Endothelial cell of umbilical vein (primary cell): ENCODE measurements at regions not wholly inside any gene's neighbourhood (a gene's known extent, or its start where the extent isn't known, plus 50 kb on each side); places are given as distances from the start of the nearest gene placed in this dataset.

ENCODE experiments used
- BruUV-seq: library from RNA; stranded (reverse); fragments of 400-500 nt; replicated peaks from 2 replicates; lab custom pipeline; 2021; lab: Mats Ljungman, UMichigan
- CTCF ChIA-PET: fragments of 300-600, 350-600 bp; sonication (Branson Sonifier 250); formaldehyde crosslinking; loops from one replicate; lab custom pipeline; 2021; ENCODE audit warnings: antibody characterized with exemption, inconsistent platforms; lab: Charles Lee
- POLR2A ChIA-PET: fragments of 300-600, 350-600 bp; sonication (Branson Sonifier 250); formaldehyde crosslinking; loops from one replicate; lab custom pipeline; 2021; ENCODE audit warnings: antibody characterized with exemption, inconsistent platforms; lab: Charles Lee
- DNase-seq: peaks from one replicate; pipeline ENCODE4 v3.0.0-alpha.2; 2011; ENCODE audit warnings: low read depth, low spot score
- FAIRE-seq: peaks from 2 replicates; lab custom pipeline; 2011; peaks lifted over from hg19 to GRCh38; lab: Jason Lieb, UNC
- H2AFZ ChIP-seq: 2 replicates; pipeline ENCODE4 v1.6.0; 2012; ENCODE audit warnings: low read depth, low read length, control low read depth, inconsistent platforms
- H3K27ac ChIP-seq: 2 replicates; pipeline ENCODE4 v1.5.1; 2011; ENCODE audit warnings: low read depth, mild to moderate bottlenecking, control low read depth, low read length, moderate library complexity; ENCODE audit not compliant: insufficient read depth
- H3K27me3 ChIP-seq, 2 experiments: 2 replicates each; pipeline versions ENCODE4 v1.6.0 to v1.6.1; 2011; ENCODE audit warnings: low read length in 2 of 2, mixed read lengths in 1 of 2; ENCODE audit not compliant: control insufficient read depth in 2 of 2, insufficient read depth in 2 of 2
- H3K36me3 ChIP-seq, 2 experiments: 2 replicates in 1 of 2; 3 replicates in 1 of 2; pipeline ENCODE4 v1.5.1; 2011; ENCODE audit warnings: low read length in 2 of 2, mild to moderate bottlenecking in 1 of 2, moderate library complexity in 1 of 2; ENCODE audit not compliant: control insufficient read depth in 2 of 2, insufficient read depth in 2 of 2; ENCODE audit errors: extremely low read depth in 1 of 2
- H3K4me1 ChIP-seq: 3 replicates; pipeline ENCODE4 v1.5.1; 2011; ENCODE audit warnings: mild to moderate bottlenecking, low read length; ENCODE audit not compliant: control insufficient read depth, insufficient read depth; ENCODE audit errors: extremely low read depth
- H3K4me2 ChIP-seq: 2 replicates; pipeline ENCODE4 v1.6.1; 2011; ENCODE audit warnings: low read length, control low read depth, mixed read lengths; ENCODE audit not compliant: insufficient read depth
- H3K4me3 ChIP-seq, 3 experiments: fragments of 200-600 bp in 1 of 3; sonication (generic), shearing (Covaris generic) in 1 of 3; replicated peaks in 1 of 3; 2 replicates each; pipeline ENCODE4 v1.5.1; 2011 to 2016; ENCODE audit warnings: control low read depth in 3 of 3, low read length in 3 of 3, mild to moderate bottlenecking in 2 of 3, inconsistent platforms in 1 of 3, low read depth in 1 of 3, moderate library complexity in 1 of 3; ENCODE audit not compliant: insufficient read depth in 1 of 3
- H3K79me2 ChIP-seq: 2 replicates; pipeline ENCODE4 v1.6.0; 2012; ENCODE audit warnings: low read length, inconsistent platforms; ENCODE audit not compliant: control insufficient read depth, insufficient read depth
- H3K9ac ChIP-seq: replicated peaks from 2 replicates; pipeline ENCODE3; 2011; ENCODE audit warnings: low read length, control low read depth; ENCODE audit not compliant: insufficient read depth; ENCODE audit errors: extremely low read depth
- H3K9me1 ChIP-seq: replicated peaks from 3 replicates; pipeline ENCODE4 v1.6.0; 2011; ENCODE audit warnings: mild to moderate bottlenecking, low read length; ENCODE audit not compliant: control insufficient read depth, insufficient read depth; ENCODE audit errors: extremely low read depth
- H3K9me3 ChIP-seq: replicated peaks from 2 replicates; pipeline ENCODE4 v1.5.1; 2012; ENCODE audit warnings: low read length, inconsistent platforms; ENCODE audit not compliant: control insufficient read depth, insufficient read depth
- H4K20me1 ChIP-seq: replicated peaks from 2 replicates; pipeline ENCODE3; 2011; ENCODE audit warnings: mild to moderate bottlenecking, low read length; ENCODE audit not compliant: control insufficient read depth, insufficient read depth; ENCODE audit errors: extremely low read depth
- CTCF ChIP-seq, 2 donors: IDR thresholded peaks; 1 replicate in 1 of 2; 2 replicates in 1 of 2; pipeline ENCODE4 v1.5.1; 2011; ENCODE audit warnings: low read length in 2 of 2, mild to moderate bottlenecking in 2 of 2, moderate library complexity in 2 of 2, control low read depth in 1 of 2, inconsistent platforms in 1 of 2, low read depth in 1 of 2; ENCODE audit not compliant: insufficient read depth in 1 of 2; ENCODE audit errors: extremely low read depth in 1 of 2
- EZH2 ChIP-seq: IDR thresholded peaks from 2 replicates; pipeline ENCODE4 v1.6.1; 2012; ENCODE audit warnings: borderline replicate concordance, low read depth, mild to moderate bottlenecking, moderate library complexity, low read length, inconsistent platforms; ENCODE audit not compliant: severe bottlenecking
- FOS ChIP-seq: IDR thresholded peaks from 2 replicates; pipeline ENCODE4 v1.6.1; 2011; ENCODE audit warnings: mild to moderate bottlenecking, low read length, moderate library complexity, borderline replicate concordance; ENCODE audit not compliant: insufficient read depth
- GATA2 ChIP-seq: IDR thresholded peaks from 2 replicates; pipeline ENCODE4 v1.7.0; 2011; ENCODE audit warnings: low read depth, mild to moderate bottlenecking, moderate library complexity, mixed read lengths, low read length; ENCODE audit not compliant: insufficient read length, insufficient read depth
- JUN ChIP-seq: IDR thresholded peaks from 2 replicates; pipeline ENCODE4 v1.6.1; 2011; ENCODE audit warnings: borderline replicate concordance, low read depth; ENCODE audit not compliant: insufficient read length, insufficient read depth
- MAX ChIP-seq: IDR thresholded peaks from 2 replicates; pipeline ENCODE4 v1.6.1; 2011; ENCODE audit not compliant: insufficient read depth, insufficient read length
- MYC ChIP-seq: IDR thresholded peaks from one replicate; pipeline ENCODE4 v1.6.1; 2011; ENCODE audit warnings: mild to moderate bottlenecking, low read depth, low read length
- POLR2A ChIP-seq: IDR thresholded peaks from 2 replicates; pipeline ENCODE4 v1.6.1; 2012; ENCODE audit warnings: low read depth, mild to moderate bottlenecking, control low read depth, low read length
- POLR2AphosphoS5 ChIP-seq: IDR thresholded peaks from 2 replicates; pipeline ENCODE4 v1.6.1; 2012; ENCODE audit warnings: low read depth, mild to moderate bottlenecking, control low read depth, low read length, moderate library complexity; ENCODE audit not compliant: insufficient read depth
- dilution Hi-C: fragments of 300-500 bp; cut with MboI; formaldehyde crosslinking; loops from one replicate; pipeline ENCODE4 v1.15.0; 2019; ENCODE audit warnings: low sequenced_read_pairs; ENCODE audit not compliant: extremely low pct_ligation_motif_present
- intact Hi-C: fragments of 100-400 bp; cut with micrococcal nuclease; formaldehyde crosslinking; loops from one replicate; pipeline ENCODE4 v1.10.0; 2022

- no peak for TF ChIP-seq POLR2AphosphoS5
- no peak for TF ChIP-seq MAX
- TF ChIP-seq POLR2A, result no peak
- TF ChIP-seq JUN, result no peak
- TF ChIP-seq GATA2, result no peak
- no peak for TF ChIP-seq MYC
- TF ChIP-seq CTCF (IDR thresholded peaks at IDR 0.05; ENCODE audit: extremely low read depth in 1 of 2, insufficient read depth in 1 of 2, low read depth in 1 of 2, low read length in 2 of 2), result no peak
- TF ChIP-seq FOS, result no peak
- TF ChIP-seq EZH2, result no peak
- H3K9me1 ChIP-seq, result no peaks in the 10 kb centered on the region
- intact Hi-C loops (no loop called here), dilution Hi-C loops (no loop called here)
- FAIRE-seq, result no peak
- no peaks in the 10 kb centered on the region for H4K20me1 ChIP-seq
- BruUV-seq, result no TSS peak
- H3K79me2 ChIP-seq, result no peaks in the 10 kb centered on the region
- H3K9me3 ChIP-seq, result no peaks in the 10 kb centered on the region
- no peaks in the 10 kb centered on the region for H3K36me3 ChIP-seq
- no peak overlapping the region for H3K9ac ChIP-seq
- no peak overlapping the region for H3K4me2 ChIP-seq
- H3K27me3 ChIP-seq, result no peaks in the 10 kb centered on the region
- H3K27ac ChIP-seq, result no peak overlapping the region
- no peak for DNase-seq
- no peak overlapping the region for H2AFZ ChIP-seq
- ChIA-PET CTCF (no interaction called here), POLR2A (no interaction called here)
- H3K4me3 ChIP-seq, result no peak overlapping the region
- peaks cover 3% of the 10 kb centered on the region for H3K4me1 ChIP-seq
Measured at GRCh38 chr7:52120912-52121311, 804.3 kb upstream of the COBL start.
